ENCODE measurements at regions not wholly inside any gene's neighbourhood (a gene's known extent, or its start where the extent isn't known, plus 50 kb on each side); places are given as distances from the start of the nearest gene placed in this dataset.

DNA sequence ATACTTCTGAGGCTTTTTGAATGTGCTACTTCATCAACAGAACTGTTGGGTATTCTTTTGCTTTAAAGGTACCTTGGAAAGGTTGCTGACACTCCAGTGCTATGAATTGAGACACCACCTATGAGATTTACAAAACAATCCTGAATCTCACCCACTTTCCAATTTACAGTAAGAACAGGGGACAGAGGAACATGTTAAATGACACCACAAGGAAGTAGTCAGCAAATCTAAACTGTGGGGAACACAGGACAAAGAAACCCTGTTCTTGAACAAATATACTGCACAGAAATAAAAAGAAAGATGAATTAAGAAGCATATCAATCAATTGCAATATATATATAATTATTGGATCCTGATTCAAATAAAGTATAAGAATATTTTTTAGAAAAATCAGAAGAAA is 216.7 kb upstream of the ARID1B start:
- no peak for DNase-seq

DNA sequence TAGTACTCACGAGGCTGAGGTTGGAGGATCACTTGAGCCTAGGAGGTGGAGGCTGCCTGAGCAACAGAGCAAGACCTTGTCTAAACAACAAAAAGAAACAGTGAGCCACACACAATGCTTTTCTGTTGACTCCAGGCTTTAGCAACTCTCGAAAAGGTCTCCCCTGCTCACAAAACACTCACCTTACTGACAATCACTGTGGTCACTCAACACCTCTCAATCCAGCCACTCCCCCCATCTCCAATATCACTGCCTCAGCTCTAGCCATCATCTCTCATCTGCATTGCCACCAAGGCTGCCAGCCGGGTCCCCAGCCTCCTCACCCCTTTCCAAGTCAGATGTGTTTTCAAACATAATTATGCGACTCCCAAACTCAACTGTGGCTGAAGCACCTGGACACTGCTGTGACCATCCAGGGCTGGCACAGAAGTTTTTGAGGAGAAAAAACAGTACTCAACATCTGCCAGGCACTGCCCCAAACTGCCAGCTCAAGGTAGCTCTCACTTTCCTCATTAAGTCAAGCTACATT is 218.0 kb upstream of the ARID1B start:
- DNase-seq: no peak

DNA sequence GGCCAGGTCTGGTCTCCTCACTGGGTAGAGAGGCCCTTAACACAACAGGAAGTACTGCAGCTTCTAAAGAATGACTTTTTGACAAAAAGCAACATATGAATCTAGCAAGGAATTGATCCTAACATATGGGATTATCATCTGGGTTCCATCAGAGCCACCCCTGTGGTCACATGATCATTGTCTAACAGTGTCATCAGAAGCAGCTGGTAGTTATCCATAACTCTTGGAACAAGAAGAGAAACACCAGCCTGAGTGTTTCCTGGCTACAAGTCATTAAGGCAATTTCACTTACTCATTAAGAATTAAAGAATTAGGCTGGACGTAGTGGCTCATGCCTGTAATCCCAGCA is 219.3 kb upstream of the ARID1B start:
- no peak for DNase-seq

DNA sequence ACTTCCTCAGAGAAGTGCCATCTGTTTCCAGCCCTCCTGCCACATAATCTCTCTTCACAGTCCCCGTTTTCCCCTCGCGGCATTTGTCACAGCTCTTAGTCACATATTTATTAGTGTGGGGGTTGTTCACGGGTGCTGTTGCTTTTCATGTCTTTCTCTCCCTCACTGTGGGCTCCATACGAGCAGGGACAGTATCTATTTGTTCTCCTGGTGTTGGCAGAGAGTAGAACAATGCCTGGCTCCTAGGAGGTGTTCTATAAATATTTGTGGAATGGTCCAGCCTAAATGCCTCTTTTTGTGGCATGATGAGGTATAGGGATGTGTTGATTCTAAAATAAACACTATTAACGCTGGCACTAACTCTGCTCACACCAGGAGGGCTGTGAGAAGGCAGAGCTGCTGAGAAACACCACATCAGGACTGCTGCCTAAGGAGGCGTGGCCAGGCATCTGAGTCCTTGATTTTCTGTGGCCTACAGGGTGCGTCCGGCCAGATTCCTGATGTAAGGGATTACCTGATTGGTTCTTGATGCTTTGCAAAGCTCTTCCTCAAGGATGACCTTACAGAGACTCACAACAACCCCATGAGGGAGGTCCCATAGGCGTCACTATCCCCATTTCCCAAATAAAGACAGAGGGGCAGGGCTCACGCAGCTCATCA is 219.8 kb upstream of the ARID1B start:
- peak; percentile 40 for DNase-seq

DNA sequence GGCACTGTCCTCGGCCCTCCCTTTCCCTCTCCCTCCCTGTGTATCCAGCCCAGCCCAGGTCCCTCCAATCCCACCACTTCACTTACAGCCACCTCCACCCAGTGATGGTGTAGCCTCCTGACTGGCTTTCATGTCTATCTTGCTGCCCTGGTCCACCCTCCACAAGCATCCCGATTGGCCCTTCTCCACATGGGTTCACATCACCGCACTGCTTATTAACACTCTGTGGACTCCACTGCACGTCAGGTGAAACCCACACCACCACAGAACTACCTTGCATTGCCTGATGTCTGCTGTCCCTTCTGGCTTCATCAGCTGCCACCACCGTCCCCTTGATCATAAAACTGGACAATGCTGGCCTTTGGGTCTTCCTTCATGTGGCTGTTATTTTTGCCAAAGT is 220.4 kb upstream of the ARID1B start:
- DNase-seq: no peak

DNA sequence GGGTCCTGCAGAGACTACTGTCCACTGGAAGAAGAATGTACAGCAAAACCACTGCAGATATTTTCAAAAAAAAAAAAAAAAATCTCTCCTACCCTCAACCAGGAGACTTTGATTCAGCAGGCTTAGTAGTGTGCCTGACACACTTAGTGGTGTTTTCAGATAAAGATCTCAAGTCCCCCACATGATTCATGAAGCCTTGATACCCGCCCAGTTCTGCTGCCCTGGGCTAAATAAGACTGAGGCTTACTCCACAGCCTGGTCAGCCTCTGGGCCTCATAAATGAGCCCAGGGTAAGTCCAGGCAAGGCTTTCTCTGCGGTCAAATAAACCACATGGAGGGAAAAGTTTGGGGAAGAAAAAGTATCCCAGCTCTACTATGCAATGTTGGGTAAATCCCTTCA is 222.1 kb upstream of the ARID1B start:
- DNase-seq: no peak

DNA sequence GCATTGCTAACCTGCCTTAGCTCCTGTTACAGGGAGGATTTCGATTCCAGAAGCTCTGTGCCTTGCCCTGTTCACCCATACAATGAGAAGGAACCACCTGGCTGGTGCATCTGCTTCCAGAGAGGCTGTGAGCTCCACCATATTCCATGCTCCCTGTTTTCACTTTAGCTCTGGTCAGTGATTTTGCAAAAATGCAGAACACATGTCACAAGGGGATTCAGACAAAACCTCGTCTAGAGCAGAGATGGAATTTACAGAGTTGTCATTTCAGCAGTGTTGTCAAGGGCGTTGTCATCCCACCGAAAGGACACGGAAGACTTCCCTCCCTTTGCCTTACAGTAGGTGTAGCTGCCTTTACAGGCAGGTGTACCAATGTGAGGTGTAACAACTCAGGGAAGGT is 223.0 kb upstream of the ARID1B start:
- no peak for DNase-seq

DNA sequence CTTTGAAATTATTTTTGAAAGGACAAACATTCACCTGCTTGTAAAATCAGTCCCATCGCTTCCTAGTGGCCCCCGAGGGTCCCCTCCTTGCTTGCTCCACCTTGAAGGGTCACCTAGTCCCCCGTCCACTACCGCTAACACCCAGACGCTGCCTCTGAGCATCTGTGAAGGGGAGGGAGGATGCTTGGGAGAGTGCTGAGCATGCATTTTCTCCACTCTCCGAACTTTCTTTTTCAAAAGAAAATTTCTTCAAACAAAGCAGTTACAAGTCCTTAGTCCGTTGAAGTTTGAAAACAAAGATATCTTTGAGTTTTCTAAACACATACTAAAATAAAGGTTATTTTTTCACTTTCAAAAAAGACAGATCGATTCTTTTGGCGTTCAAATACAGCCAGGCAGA is 224.3 kb upstream of the ARID1B start:
- no peak for DNase-seq

DNA sequence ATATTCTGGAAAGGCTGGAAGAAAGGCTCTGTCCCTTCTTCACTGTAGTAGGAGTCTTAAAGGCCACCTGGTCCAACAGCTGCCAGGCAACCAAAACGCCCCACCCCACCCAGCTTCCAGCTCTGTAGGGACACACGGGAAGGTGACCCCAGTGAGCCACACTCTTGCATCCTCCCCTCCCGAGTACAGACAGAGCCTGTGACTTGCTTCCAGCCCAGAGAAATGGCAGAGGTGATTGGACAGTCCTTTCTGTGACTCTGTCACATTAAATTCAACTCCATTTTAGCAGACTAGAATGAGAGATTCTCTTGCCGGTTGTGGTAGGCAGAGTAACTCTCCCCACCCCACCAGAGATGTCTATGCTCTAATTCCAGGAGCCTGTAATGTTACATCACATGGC is 226.2 kb upstream of the ARID1B start:
- no peak for DNase-seq

DNA sequence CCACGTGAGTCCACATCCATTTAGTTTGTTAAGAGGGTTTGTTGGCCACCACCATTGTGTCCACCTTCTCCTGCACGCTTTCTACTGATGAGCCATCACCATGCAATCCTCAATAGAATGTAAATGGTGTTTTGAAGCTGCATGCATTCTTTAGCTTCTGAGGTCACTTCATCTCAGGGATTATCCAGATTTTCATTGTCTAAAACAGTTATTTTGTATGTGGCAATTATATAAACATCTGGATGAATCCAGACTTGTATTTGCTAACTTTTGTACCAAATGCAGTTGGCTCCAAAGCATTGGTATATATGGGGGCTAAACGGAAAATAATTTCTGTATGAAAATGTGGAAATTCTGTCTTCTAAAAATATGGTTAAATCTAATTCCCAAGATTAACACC is 231.2 kb upstream of the ARID1B start:
- no peak for DNase-seq

DNA sequence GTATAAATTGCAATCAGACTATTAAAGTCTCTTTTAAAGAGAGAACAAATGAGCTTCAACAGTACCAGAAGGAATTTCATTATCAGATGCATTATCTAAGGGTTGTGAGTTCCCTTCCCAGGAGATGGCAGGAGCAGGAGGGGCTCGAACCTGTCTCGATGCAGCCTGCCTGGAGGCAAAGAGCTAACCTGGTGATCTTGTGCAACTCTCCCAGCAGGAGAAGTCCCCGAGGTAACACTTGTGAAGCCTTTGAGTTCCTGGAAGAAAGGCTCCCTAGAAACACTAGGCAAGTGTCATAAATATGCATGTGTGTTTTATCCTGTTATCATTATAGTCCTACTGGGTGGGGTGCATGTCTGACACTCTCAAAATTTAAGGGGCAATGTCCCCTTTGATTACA is 232.2 kb upstream of the ARID1B start:
- DNase-seq: no peak

DNA sequence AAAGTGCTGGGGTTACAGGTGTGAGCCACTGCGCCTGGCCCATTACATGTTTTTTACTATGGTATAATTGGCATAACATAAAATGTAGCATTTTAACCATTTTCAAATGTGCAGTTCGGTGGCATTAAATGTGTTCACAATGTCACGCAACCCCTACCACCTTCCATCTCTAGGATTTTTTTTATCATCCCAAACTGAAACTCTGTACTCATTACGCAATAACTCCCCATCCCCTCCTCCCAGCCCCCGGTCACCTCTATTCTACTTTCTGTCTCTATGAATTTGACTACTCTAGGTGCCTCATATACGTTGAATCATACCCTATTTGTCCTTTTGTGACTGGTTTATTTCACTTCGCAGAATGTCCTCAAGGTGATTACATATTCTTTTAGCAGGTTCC is 233.1 kb upstream of the ARID1B start:
- no peak for DNase-seq

DNA sequence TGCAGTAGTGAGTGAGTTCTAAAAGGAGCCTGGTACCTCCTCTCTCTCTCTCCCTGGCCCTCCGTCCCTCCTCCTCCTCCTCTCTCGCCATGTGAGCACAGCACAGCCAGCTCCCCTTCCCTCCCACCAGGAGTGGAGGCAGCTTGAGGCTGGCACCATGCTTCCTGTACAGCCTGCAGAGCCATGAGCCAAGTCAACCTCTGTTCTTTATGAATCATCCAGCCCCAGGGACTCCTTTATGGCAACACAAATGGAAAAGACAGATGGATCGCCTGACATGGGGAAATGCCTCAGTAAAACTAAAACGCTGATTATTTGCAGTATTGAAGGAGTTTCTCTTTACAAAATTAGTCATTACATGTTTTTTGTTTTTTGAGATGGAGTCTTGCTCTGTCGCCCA is 233.7 kb upstream of the ARID1B start:
- DNase-seq: no peak

DNA sequence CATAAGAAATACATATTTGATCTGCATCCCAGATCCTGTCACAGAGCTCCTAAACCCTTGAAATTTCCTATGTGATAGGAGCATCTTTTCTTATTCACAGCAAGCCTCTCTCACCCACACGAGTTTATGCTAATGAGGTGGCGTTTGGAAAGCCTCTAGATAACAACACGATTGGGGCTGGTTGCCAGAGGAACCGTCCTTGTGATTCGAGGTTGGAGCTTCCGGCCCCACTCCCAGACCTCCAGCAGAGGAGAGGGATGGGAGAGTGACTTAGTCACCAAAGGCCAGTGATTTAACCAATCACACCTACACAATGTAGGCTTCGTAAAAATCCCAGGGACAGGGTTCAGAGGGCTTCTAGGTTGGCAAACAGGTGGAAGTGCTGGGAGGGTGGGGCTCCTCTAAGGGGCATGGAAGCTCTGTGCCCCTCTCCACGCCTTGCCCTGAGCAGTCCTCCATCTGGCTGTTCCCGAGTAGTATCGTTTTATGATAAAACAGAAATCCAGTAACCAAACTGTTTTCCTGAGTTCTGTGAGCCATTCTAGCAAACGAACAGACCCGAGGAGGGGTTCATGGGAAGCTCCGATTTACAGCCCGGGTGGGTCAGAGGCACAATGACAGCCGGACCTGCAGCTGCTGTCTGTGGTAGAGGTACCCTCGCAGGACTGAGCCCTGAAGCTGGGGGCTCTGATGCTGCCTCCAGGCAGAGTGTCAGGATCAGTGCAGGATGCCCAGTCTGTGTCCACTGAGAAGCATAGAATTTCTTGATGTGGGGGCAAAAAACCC is 238.1 kb upstream of the ARID1B start:
- DNase-seq: no peak

DNA sequence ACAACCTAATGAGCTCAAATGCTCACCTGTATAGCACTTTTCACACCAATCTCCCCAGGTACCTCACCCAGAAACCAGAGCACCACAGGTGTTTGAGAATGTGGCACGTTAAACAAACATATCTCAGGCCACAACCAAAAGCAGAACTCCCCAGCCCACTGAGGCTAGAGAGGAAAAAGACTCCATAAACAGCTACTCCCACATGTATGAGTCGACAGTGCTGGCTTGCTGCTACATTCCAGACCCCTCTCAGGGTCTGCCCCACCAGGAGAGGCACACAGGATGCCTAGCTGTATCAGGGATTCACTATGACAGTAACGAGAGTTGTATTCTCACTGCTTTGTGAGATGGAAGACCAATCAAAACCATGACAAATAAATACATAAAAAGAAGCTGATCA is 242.6 kb upstream of the ARID1B start:
- no peak for DNase-seq

DNA sequence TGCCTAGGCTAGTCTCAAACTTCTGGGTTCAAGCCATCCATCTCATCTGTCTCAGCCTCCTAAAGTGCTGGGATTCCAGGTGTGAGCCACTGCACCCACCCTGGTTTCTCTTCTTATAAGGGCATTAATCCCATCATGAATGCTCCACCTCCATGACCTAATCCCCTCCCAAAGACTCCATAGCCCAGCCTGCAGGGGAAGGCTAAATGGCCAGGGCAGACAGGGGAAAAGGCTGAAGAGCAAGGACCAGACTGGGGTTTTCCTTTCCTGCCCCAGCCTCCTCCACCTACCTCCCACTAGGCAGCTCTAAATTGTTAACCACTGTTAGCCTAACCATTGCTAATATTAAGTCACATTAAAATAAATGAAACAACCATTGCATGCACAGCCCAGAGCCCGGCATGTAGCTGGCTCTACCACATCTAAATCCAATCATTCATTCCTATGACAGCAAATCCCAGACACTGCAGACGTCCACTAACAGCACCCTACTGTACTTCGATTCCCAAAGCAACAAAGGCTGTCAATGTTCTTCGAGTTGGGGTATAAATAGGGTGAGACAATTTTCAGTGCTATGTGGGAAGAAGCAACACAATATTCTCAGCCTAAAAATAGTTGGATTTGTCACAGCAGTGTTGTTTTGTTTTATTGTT is 243.2 kb upstream of the ARID1B start:
- DNase-seq: no peak

DNA sequence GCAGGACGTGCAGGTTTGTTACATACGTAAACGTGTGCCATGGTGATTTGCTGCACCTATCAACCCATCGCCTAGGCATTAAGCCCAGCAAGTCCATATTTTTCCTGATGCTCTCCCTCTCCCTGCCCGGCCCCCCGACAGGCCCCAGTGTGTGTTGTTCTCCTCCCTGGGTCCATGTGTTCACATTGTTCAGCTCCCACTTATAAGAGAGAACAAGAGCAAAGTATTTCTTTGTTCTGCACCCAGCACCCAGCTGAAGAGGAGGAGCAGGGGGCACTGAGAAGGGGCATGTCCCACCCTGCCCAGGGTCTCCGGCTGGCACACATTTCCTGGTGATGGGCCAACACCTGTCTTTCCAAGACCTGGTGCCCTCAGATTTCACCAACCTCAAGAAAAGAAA is 251.1 kb upstream of the ARID1B start:
- DNase-seq: no peak

DNA sequence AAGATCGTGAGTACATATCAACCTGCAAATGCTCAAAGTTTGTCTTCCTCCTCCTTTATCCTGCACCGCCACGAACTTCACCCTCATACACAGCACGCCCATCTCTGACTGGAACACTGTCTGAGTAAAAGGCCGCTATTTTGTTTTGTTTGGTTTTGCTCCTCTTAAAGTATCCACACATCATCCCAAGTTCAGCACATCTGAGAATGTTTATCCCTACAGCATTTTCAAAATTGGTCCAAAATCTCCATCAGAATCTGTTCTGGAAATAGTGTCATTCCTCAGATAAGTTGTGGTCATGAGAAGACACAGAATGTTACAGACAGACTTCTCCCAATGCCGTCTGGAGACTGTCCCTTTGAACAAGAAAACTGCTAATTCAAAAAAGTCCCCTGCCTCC is 251.6 kb upstream of the ARID1B start:
- DNase-seq: no peak

DNA sequence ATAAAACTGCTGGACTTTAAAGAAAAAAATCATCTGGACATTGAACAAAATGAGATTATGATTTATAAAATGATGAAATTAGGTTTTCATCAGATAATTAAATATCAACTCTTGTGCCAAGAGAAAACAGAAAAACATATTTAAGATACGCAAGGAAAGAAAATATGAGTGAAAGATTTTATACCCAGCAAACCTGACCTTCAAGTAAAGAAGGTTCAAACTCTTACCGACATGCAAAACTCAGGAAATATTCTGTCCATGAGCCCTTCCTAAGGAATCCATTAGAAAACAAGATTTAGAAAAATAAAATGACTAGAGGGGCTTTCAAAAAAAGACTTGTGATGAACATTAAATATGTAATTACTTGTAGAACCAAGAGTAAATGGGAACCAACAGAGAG is 257.2 kb upstream of the ARID1B start:
- DNase-seq: no peak

DNA sequence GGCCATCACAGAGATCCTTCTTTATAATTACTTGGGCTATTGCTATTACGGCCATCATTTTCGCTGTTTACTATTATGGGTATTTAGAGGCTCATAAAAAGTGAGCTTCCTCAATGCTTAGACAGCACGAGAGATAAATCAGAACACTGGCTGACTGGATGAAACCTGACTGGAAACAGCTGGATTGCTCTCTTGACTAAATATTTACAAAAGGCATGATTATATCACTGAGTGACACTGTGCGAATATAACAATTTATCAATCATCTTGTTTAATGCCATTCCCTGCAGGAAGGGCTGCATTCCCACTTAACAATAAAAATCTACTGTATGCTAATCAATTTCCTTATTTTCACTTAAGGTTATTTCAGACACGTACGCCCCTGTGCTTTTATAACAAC is 260.1 kb upstream of the ARID1B start:
- no peak for DNase-seq

DNA sequence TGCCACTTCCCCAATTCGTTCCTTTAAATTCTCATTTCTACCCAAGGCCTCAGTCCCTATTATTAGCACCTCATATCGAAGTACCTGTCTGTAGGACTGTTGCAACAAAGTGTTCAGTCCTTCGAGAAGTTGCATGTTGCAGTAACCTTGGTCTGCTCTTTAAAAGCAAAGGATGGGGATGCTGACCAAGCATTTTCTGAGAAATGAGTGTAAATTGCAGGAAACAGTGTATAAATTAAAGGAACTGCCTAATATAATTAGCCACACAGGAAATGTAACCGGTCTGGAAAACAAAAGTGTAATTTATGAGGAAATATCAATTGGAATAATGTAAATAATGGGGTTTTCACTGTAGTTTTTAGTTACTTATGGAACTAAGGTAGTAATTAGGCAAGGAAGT is 261.9 kb upstream of the ARID1B start:
- DNase-seq: no peak

DNA sequence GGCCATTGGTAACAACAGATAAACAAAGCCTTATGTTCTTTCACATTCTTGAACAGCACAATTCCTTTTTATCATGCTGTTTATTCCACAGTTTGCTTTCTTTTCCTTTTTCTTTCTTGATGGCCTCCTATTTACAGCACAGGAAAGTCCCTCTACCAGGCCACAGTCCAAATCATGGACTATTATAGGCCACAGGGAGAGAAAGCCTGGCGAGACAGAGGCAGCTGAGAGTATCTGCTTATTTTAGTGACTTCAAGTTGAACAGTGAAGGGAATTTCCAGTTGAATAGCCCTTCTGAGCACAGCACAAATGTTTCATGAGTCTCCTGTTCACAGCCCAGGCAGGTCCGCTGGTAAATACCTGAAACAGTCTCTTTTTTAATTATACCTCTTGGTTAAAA is 263.7 kb upstream of the ARID1B start:
- DNase-seq: no peak

DNA sequence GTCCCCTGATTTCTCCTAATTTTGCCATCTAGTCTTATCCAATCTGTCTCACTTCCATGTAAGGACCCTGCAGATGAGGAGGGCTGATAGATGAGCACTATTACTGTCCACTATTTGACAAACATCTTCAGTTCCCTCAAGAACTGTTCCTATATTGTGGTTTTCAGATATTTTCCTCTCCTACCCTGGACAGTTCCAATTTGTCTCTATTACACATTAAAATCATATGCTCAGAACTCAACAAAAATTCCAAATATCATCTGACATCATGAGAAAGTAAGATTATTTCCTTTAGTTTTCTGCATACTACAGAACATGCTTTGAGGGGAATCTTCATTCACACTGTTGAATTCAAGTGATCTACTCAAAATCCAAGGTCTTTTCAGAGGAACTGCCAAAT is 265.6 kb upstream of the ARID1B start:
- DNase-seq: no peak

DNA sequence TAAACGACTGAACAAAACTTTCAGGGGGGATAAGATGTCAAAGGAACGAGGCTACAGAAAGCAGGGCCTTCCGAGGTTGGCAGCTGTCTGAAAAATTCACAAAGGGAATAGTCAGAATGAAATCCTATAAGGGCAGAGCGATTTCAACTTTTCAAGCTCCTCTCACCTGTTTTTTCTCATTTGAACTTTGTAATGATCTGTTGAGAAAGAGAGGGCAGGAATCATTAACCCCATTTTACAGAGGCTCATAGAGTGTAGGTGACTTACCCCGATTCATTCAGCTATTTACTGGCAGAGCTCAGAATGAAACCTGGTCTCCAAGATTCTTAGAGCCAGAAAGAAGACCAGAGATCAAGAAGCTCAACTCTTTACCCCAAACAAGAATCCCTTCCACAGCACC is 266.1 kb upstream of the ARID1B start:
- no peak for DNase-seq
